Renal pelvis (tissue), 1 donor: ENCODE measurements at regions not wholly inside any gene's neighbourhood (a gene's known extent, or its start where the extent isn't known, plus 50 kb on each side); places are given as distances from the start of the nearest gene placed in this dataset.

Experiments
- DNase-seq: peaks from one replicate; pipeline ENCODE4 v3.0.0-alpha.2; 2013

DNA sequence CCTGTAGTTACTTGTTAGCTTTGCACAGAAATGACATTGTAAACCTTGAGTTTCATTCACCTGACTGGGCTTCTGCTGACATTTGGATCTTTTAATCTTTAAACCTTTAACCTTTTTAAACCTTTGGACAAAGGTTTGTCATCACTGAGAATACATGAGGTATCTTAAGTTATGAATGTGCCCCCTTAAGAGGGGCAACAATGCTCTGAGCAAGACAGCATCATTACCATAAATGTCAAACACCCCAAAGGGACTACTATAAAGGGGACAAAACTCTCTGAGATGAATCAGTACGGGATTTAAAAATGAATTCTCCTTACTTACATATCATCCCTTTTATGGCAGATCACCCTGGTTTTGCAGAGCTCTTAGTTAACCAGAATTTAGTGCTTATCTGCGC lies 203.3 kb downstream of the COG6 start:
- DNase-seq: no peak

DNA sequence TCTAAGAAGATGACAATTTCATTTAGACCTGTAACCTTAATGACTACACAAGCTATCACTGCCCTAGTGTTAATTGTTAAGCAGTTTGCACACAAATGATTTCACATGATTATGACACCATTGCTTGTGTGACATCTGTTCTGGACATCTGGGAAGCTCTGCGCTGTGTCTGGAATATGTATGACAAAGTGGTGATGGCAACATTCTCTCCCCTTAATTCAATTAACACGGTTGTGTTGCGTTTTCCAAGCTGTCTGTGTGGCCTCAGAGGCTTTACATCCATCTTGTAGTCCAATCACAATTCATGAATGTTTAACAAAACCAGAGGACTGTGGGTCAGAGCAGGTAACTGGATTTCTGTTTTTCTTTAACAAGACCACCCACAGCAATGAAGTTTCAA lies 204.4 kb downstream of the COG6 start:
- no peak for DNase-seq

DNA sequence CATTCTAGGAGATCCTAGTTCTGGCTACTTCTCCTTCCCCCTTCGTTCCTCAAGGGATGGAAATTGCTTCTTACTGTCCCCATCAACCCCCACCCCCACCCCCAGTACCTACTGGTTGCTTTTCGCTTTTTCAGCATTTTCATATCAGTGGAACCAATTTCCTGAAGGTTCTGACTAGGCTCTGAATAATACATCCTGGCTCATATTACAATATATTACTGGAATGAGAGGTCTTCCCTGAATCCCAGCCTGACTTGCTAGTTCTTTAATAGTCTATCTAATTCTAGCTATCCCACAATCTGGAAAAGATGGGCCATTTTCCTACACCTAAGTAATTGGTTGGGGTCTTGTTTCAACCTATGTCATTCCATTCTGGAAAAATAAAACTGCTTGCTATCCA lies 207.4 kb downstream of the COG6 start:
- no peak for DNase-seq

DNA sequence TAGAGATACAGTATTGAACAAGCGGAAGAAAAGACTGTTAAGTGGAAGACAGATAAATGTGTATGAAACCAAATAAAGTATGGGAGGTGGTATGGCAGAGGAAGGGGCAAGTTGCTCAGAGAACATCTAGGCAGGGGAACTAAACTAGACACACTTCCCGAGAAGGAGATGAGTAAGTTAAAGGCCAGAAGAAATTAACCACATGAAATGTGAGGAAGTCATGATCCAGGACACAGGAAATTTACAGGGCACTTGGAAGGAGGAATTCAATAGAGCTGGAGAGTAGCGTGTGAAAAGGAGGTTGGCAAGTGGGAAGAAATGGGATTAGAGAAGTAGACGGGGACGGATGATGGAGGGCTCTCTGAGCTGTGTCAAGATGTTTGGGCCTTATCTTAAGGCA lies 208.8 kb downstream of the COG6 start:
- DNase-seq: no peak

DNA sequence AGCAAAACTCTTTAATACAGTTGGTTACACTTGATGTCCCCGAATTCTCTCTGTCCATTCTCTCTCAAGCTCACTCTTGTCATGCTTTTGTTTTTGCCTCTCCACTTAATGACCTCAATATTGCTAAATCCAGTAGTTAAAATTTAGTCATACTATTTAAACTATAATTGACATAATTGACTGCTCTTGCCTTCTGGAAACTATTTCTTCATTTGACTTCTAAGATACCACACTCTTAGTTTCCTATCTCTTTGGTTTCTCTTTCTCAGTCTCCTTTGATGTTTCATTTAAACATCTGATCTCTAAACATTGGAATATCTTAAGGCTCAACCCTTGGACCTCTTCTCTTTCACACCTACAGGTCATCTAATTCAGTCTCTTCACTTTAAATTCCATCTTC lies 211.3 kb downstream of the COG6 start:
- DNase-seq: no peak

DNA sequence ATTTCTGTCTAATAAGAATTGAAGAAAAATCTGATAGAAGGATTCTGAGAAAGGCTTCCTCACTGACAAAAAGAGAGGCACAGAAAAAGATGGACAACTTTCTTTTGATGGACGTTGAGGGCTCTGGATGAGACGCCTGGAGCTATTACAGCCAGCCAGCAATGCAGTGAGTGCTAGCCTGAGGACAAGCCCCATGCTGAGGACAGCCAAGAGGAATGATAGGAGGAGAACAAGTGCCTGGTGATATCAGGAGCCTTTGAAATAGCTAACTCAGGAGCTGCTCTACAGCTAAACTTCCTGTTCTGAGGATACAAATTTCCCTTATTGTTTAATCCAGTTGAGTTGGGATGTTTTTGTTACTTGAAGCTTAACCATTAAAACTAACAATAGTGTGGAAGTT lies 212.3 kb downstream of the COG6 start:
- no peak for DNase-seq

DNA sequence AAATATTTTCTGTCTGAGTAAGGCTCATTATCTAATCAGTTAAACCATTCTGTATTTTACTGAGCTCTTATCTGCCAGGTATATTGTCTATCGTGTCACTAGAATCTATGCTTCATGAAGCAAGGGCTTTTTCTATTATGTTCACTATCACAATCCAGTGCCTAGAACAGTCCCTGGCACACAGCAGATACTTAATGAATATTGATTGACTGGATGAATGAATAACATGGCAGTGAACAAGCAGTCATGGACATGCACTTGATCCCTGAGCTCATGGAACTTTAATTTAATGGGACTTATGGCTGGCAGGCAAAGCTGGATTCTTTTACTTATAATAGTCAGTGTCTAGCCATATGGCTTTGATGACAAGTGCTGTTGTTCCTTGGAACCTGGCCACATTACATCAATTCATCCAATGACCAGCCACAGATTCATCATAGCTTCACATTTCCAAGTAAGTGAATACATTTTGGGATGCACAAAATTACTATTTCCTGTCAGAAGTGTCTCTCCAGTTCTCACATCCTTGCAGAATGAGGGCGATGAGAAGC lies 214.8 kb downstream of the COG6 start:
- no peak for DNase-seq

DNA sequence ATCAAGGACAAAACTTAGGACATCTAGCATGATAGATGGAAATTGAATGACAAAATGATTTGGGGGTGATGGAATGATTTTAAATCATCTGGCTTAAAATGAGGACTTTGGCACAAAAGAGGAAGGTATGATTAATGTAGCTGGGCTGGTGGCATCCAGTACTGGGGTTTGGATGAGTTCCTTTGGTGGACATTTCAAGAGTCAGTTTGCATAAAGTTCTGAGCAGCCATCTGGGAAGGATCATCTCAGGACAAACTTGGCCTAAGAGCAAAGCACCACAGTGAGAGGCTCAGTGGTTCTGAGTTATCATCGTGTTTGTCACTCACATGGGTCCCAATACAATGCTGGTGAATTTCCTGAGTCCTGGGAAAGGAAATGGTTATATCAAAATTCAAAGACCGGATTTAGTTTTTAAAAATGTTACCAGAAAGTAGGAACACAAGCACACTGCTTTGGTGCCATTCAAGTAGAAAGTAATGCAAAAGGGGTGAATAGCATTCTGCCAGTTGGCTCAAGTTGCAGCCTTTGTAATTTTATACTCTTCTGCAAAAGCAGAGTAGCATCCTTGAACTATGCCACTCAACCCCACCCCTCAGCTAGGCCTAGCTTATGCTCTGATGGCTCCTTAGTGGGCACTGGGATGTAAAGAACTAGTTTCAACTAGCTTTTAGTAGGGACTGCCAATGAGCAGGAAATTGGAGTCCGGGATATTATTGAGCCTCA lies 219.0 kb downstream of the COG6 start:
- DNase-seq: peak; percentile 19

DNA sequence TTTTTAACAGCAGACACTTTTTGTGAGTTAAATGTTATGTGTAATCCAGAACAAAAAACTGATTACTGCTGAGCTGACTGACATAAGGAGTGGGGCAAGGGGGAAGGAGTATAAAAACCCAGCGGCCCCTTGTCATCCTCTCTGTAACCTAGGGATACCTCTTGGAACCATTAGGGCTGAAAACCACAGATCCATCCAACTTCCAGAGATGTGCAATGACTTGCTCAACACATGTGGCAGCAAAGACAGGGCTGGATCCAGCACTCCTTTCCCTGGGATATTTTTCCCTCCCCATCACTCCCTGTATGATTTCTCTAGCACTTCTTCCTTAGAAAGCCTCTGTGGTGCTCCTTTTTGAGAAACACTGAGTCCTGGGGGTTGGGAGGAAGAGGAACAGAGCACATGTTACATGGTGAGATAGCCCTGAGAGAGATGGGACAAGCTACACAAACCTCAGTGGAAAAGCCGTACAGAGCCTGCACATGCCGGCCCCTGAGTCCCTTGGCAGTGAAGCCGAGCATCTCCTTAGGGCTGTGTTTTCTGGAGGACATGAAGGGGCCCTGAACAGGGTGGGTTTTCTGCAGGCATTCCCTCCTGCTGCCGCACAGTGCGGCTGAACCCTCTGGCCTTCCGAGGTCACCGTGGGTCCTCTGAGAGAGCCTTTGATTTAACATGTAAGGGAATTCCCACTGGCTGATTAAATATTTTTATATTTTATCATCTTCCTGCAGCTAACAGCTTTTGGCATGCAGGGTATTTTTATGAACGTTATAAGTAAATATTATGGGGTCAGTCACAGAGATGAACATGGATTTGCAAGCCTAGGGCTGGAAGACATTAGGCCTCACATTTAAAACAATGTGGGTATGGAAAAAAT lies 219.9 kb downstream of the COG6 start:
- DNase-seq: no peak

DNA sequence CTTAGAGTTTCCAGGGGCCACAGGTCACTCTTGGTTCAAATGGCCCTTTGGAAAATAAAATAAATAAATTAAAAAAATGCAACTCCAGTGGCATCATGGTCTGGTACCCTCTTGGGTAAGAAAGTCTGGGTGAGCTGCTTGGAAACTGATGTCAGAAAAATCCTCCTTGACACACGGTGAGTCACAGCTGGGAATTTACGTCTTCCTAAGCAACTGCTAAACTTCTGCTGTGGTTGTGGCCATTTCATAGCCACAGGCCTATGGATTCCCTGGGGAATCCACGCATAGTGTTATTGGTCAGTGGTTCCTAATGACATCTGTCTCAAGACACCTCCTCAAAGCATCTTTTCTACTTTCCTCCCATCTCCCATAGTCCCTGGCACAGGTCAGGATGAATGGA lies 220.8 kb downstream of the COG6 start:
- no peak for DNase-seq

DNA sequence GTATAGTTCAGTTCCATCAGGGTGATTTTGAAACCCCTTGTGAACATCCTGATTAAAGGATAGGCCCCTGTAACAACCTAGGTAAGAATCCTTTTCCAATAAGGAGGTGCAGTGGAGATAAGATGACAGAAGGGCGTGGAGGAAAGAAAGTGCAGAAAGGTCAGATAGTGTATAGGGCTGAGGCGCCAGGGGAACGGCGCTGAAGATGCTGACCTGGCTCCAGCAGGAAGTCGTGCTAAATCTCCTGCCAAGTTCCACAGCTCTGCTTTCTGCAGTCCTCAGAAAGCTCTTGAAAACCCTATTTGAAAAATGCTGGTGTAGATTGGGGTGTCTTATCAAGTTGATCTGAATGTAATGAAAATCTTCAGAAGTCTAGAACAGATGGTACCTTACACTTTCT lies 221.7 kb downstream of the COG6 start:
- no peak for DNase-seq

DNA sequence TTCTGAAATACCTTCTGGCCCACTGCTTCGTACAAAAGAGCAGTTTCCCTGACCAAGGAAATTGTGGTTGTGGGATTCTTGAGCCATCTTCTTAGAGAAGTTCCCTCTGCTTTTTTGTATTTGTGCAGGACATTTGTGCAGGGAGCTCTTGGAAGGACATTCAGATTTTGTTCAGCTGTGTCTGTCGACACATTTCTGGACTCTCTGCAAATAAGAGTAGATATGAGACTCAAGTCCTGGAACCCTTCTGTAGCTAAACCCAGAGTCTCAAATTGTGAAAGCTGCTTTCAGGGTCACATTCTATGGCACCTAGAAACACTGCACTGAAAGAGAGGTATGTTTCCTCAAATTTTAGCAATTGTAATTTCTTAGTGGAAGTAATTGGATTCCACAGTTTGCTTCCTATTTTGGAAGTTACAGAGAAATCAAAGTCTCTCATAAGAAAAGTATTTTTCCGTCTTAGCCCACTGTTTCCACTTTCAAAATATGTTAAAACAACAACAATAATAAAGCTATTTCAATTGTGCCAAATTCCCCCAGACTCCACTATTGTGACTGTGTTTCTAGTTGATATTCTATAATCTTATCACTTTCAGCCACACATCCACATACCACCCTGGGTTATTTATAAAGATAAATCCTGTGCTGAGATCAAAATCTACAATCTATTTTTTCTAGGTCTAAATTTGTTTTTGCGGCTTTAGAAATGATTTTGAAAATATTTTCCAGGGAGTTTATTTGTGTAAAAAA lies 224.0 kb downstream of the COG6 start:
- DNase-seq: no peak

DNA sequence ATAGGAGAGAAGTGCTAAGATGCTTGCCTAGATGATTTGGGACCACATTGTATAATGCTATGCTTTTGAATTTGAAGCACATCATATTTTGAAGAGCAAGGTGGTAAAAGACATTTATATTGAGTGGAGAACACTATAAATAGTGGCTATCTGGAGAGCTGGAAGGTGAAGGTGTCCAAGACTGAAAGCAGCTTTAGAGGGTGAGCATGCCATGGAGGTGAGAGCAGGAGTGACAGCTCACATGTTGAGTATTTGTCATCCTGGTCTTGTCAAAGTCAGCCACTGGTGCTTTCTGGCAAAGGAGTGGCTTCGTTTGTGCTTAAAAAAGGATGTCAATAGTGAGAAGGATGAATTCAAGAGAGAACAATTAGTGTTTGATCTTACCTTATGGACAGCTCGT lies 225.9 kb downstream of the COG6 start:
- no peak for DNase-seq

DNA sequence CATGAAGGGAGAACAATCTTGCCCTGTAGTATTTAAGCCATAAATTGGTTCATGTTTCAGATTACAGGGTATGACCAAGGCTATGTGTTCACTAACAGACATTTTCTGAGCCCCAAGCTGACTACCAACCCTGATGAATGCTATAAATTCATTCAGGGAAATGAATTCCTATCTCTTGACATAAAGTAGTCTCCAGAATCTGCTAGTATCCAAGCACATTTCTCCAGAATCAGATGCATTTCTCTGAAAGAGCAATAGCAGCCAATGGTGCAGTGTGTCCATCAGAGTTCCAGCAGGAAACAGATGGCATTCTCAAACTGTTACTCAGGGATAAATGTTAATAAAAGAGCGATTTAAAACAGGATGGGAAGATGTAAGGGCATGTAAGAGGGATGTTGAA lies 226.4 kb downstream of the COG6 start:
- DNase-seq: no peak

DNA sequence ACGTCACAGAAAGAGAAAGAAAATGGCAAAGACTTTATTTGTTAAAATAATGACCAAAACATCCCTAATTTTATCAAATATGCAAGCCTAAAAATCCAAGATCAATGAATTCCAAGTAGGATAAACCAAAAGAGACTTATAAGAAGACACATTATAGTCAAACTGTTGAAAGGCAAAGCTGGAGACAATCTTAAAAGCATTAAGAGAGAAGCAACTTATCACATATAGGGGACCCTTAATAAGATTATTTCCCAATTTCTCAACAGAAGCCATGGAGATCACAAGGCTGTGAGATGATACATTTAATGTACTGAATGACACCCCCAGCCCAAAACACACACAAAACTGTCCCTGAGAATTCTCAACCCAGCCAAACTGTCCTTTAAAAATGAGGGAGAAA lies 228.7 kb downstream of the COG6 start:
- DNase-seq: no peak

DNA sequence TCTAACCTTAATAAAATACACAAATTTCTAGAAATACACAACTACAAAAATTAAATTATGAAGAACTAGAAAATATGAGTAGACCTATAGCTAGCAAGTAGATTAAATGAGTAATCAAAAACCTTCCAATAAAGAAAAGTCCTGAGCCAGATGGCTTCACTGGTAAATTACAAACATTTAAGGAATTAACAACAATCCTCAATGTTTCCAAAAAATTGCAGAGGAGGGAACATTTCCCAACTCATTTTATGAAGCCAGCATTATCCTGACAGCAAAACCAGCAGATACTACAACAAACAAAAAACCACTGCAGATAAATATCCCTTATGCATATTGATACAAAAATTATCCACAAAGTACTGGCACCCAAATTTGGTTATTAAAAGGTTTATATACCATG lies 230.9 kb downstream of the COG6 start:
- DNase-seq: no peak

DNA sequence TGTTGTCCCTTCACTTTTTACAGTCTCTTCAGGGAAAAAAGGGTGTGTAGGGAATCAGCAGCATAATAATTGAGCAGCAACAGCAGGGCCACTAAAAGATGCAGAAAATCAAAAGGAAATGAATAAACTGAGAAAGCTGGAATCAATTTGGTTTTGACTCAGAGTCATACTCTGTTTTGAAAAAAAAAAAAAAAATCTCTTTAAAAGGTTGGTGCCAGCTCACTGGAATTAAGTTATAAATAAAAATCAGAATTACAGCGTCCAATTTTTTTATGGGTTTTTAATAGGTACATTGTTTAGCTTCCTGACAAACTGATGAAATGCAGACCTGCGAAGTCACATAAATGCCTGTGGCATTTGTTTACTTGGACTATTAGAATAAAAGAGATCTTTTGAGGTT lies 231.9 kb downstream of the COG6 start:
- DNase-seq: no peak

DNA sequence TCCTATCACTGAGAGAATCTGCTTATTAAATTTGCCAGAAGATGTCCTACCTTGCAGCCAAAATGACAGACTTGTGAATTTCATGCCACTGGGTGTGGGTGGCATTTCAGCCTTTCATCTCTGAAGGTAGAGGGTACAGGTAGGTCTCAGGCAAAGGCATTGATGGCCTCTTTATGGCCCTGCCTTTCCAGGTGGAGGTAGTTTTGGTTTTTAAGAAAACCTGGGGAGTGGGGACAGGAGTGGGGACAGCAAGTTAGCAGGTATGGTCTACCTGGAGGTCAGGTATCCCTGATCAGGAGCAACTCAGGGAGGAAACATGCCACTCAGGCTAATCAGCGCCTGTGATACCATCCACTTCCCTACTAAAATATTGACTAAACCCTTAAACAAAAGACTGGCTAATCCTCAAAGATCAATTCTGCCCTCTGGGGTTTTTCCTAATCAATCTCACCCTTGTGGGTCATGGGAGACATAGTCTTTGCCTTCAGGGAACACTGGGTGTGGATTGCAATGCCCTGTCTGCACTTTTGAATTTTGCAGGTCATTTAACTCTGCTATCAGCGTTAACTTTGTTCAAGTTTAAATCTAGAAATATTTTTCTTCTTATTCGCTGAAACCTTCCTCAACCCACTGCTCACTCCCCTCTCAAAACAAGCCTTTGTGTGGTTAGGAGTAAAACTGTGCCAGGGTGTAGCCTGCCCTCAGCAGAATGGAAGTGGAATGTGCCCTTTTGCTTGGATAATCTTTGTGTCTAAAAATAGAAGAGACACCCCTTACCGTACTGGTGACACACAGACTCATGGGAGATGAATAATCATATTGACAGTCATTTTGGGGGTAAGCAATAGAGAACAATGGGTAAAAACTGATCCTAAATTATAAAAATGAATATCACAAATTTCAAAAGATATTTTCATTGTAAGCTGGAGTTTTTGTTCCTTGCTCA lies 233.7 kb downstream of the COG6 start:
- no peak for DNase-seq

DNA sequence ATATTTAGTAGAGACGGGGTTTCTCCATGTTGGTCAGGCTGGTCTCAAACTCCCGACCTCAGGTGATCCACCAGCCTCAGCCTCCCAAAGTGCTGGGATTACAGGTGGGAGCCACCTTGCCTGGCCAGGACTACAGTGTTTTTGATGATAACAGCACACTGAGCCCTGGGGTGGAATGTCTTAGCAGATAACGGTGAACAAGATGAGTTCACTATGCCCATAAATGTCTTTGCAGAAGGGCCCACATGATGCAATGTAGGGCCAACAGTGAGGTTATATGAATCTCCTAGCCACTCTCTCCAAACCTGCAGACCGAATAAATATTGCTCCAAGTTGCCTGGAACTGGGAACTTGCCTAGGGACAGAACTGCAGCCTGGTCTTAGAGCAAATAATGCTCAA lies 235.1 kb downstream of the COG6 start:
- no peak for DNase-seq

DNA sequence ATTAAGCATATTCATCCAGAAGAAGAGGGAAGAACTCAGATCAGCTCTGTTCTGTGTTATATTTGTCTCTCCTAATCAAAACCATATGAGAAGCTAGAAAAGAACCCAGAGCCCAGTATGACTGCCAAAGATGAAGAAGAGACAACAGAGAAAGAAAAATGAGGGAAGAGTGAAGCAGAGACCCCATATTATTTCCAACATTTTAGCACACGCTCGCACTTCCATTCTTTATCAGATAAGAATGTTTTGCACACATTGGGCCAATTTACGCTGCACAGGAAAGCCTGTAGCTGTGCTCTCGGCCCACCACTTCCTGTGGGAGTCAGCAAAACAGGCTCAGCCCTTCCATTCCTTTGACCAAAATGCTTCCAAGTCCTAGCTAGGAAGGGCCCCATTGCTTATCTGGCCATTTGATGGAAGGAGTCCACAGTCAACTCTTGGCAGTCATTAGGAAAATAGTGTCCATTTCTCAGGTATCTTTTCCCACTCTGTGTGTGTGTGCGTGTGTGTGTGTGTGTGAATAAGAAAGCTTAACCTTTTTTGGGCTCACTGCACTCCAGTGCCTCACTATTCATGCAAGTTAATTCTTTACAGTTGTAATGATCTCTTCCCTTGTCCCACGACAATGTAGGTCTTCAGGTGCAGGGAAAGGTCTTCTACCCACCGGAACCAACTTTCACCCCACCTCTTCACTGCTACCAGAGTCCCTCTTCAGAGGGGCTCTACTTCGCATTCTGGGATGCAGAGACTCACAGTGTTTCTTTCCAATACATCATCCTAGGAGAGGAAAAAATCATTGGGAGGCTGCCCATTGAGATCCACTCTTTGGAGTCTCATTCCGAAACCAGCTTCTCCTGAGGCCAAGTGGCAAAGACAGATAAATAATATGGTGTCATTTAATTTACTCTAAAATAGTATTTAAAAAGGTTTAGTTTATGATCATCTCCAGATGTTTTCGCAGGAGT lies 237.5 kb downstream of the COG6 start:
- no peak for DNase-seq
